Gastrocnemius medialis (tissue), 4 donors: ENCODE measurements at regions not wholly inside any gene's neighbourhood (a gene's known extent, or its start where the extent isn't known, plus 50 kb on each side); places are given as distances from the start of the nearest gene placed in this dataset.
"Not testable (repeated sequence)": the region's sequence is repeated elsewhere in the genome, so short reads cannot be mapped to it uniquely, and the experiment has no call there.

Source experiments
- POLR2A ChIP-seq, 2 donors: fragments of 450-650 bp; IDR thresholded peaks; one replicate each; pipeline ENCODE4 v1.6.1; 2017; ENCODE audit warnings: antibody characterized with exemption in 2 of 2, mild to moderate bottlenecking in 2 of 2, moderate library complexity in 2 of 2
- TF ChIP-seq, protein P1 (sequence below), 5 experiments: fragments of 450-650 bp in 3 of 5; fragments of 200-600 bp in 2 of 5; sonication (generic) in 2 of 5; IDR thresholded peaks in 4 of 5; conservative IDR thresholded peaks in 1 of 5; 1 replicate in 4 of 5; 2 replicates in 1 of 5; pipeline ENCODE4 v1.5.1; 2016 to 2019; ENCODE audit warnings: antibody characterized with exemption in 5 of 5, mild to moderate bottlenecking in 3 of 5, moderate library complexity in 3 of 5

- TF ChIP-seq, protein P1, sequence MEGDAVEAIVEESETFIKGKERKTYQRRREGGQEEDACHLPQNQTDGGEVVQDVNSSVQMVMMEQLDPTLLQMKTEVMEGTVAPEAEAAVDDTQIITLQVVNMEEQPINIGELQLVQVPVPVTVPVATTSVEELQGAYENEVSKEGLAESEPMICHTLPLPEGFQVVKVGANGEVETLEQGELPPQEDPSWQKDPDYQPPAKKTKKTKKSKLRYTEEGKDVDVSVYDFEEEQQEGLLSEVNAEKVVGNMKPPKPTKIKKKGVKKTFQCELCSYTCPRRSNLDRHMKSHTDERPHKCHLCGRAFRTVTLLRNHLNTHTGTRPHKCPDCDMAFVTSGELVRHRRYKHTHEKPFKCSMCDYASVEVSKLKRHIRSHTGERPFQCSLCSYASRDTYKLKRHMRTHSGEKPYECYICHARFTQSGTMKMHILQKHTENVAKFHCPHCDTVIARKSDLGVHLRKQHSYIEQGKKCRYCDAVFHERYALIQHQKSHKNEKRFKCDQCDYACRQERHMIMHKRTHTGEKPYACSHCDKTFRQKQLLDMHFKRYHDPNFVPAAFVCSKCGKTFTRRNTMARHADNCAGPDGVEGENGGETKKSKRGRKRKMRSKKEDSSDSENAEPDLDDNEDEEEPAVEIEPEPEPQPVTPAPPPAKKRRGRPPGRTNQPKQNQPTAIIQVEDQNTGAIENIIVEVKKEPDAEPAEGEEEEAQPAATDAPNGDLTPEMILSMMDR (IDR thresholded peaks at IDR 0.05 in 4 of 5, conservative IDR thresholded peaks at IDR 0.05 in 1 of 5) = not testable (repeated sequence)
- not testable (repeated sequence) for TF ChIP-seq POLR2A (IDR thresholded peaks at IDR 0.05)
Observed at GRCh38 chr17:54639426-54639825, 261.2 kb upstream of the TOM1L1 start.
